Keratinocyte (primary cell): ENCODE measurements at regions not wholly inside any gene's neighbourhood (a gene's known extent, or its start where the extent isn't known, plus 50 kb on each side); places are given as distances from the start of the nearest gene placed in this dataset.

Experiments
- CTCF ChIP-seq, 3 experiments: IDR thresholded peaks in 1 of 3; conservative IDR thresholded peaks in 1 of 3; optimal IDR thresholded peaks in 1 of 3; 2 replicates in 2 of 3; 3 replicates in 1 of 3; pipeline versions ENCODE3 to v1.5.1; 2011; ENCODE audit warnings: low read length in 3 of 3, mild to moderate bottlenecking in 3 of 3, moderate library complexity in 2 of 3, control low read depth in 1 of 3, inconsistent platforms in 1 of 3; ENCODE audit not compliant: insufficient read depth in 2 of 3; ENCODE audit errors: extremely low read depth in 1 of 3
- EZH2 ChIP-seq: IDR thresholded peaks from one replicate; pipeline ENCODE4 v1.6.1; 2012; ENCODE audit warnings: inconsistent platforms, mild to moderate bottlenecking, low read length, moderate library complexity

GRCh38 chr6:145031962-145032361 lies 703.4 kb downstream of the EPM2A start:
- TF ChIP-seq CTCF (optimal IDR thresholded peaks at IDR 0.05 in 1 of 3, IDR thresholded peaks at IDR 0.05 in 1 of 3, conservative IDR thresholded peaks at IDR 0.05 in 1 of 3; ENCODE audit: extremely low read depth in 1 of 3, insufficient read depth in 2 of 3, low read length in 3 of 3) = no peak
- no peak for TF ChIP-seq EZH2
